WERI-Rb-1 (cell line): ENCODE measurements at regions not wholly inside any gene's neighbourhood (a gene's known extent, or its start where the extent isn't known, plus 50 kb on each side); places are given as distances from the start of the nearest gene placed in this dataset.

Source experiments
- DNase-seq: peaks from one replicate; pipeline ENCODE4 v3.0.0-alpha.2; 2020
- H3K27ac ChIP-seq: fragments of 250-450 bp; sonication (Bioruptor Pico); 2 replicates; pipeline ENCODE4 v1.5.1; 2020; ENCODE audit warnings: mild to moderate bottlenecking, moderate library complexity
- H3K27me3 ChIP-seq: fragments of 250-450 bp; sonication (Bioruptor Pico); 2 replicates; pipeline ENCODE4 v1.5.1; 2021; ENCODE audit warnings: mild to moderate bottlenecking, low read depth, moderate library complexity; ENCODE audit not compliant: insufficient read depth, severe bottlenecking
- H3K36me3 ChIP-seq: fragments of 250-450 bp; sonication (Bioruptor Pico); 2 replicates; pipeline ENCODE4 v1.5.1; 2020; ENCODE audit warnings: mild to moderate bottlenecking, moderate library complexity
- H3K4me3 ChIP-seq: 2 replicates; pipeline ENCODE4 v1.5.1; 2011; ENCODE audit warnings: low read depth, mild to moderate bottlenecking, control low read depth, low read length
- H3K9me3 ChIP-seq: fragments of 250-450 bp; sonication (Bioruptor Pico); 2 replicates; pipeline ENCODE4 v1.5.1; 2021; ENCODE audit warnings: mild to moderate bottlenecking, moderate library complexity; ENCODE audit not compliant: severe bottlenecking
- TF ChIP-seq, protein P1 (sequence below): IDR thresholded peaks from 2 replicates; pipeline ENCODE4 v1.5.1; 2011; ENCODE audit warnings: low read depth, mild to moderate bottlenecking, control low read depth, inconsistent platforms, low read length

DNA sequence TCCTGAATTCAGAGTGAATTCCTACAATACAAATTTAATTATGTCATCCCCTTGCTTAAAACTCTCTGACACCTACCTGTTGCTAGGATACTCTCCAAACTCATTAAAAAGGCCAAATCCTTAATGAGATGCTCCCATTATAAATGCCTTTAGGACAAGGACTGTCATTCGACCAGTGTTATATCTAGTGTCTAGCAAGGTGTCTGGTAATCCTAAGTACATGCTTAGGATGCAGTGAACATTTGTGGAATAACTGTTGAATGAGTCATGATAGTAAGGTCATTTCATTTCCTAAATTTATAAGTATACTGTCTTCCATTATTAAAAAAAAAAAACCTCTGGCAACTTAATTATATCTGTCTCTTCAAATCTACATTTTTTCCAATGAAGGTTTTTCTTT, 588.9 kb upstream of the NRXN1 start:
- Histone ChIP-seq H3K4me3 (no peak overlapping the region), H3K36me3 (no peaks in the 10 kb centered on the region), H3K27ac (no peak overlapping the region), H3K27me3 (no peaks in the 10 kb centered on the region), H3K9me3 (peaks cover 2% of the 10 kb centered on the region)
- DNase-seq: no peak
- TF ChIP-seq, protein P1, sequence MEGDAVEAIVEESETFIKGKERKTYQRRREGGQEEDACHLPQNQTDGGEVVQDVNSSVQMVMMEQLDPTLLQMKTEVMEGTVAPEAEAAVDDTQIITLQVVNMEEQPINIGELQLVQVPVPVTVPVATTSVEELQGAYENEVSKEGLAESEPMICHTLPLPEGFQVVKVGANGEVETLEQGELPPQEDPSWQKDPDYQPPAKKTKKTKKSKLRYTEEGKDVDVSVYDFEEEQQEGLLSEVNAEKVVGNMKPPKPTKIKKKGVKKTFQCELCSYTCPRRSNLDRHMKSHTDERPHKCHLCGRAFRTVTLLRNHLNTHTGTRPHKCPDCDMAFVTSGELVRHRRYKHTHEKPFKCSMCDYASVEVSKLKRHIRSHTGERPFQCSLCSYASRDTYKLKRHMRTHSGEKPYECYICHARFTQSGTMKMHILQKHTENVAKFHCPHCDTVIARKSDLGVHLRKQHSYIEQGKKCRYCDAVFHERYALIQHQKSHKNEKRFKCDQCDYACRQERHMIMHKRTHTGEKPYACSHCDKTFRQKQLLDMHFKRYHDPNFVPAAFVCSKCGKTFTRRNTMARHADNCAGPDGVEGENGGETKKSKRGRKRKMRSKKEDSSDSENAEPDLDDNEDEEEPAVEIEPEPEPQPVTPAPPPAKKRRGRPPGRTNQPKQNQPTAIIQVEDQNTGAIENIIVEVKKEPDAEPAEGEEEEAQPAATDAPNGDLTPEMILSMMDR: no peak

DNA sequence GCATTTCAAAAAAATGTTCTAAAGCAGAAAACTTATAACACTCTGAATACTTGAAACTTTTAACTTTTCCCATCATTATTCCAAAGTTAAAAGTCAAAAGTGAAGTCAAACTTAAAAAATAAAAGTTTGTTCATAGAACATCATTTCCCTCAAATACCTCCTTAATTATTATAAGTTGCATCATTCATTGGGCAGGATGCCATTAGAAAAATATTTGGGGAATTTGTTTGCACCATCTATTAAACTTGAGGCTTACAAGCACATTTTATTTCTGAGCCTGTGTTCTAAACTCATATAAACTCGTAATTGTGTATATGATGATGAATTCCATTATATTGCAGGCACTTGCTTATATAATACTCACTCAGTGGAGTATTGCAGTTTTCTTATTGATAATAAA, 588.0 kb upstream of the NRXN1 start:
- Histone ChIP-seq H3K36me3 (no peaks in the 10 kb centered on the region), H3K27me3 (no peaks in the 10 kb centered on the region), H3K27ac (no peak overlapping the region), H3K9me3 (peaks cover 5% of the 10 kb centered on the region), H3K4me3 (no peak overlapping the region)
- no peak for DNase-seq
- TF ChIP-seq, protein P1: no peak

DNA sequence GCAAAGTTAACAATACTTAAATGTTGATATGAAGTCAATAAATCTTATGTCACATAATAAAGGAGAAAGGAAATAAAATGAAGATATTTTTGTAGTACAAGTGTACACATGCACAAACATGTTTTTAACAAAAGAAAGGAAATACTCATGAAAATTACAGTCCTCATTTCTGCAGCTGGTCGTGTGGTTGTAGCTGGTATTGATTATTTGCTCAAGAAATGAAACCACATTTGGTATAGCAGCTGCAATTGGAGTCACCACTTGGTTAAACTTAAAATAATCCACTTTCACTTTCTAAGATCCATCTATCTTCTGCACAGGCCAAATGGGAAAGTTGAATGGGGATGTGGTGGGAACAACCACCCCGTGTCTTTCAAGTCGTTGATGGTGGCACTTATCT, 580.5 kb upstream of the NRXN1 start:
- DNase-seq: no peak
- H3K36me3 ChIP-seq: no peaks in the 10 kb centered on the region
- H3K4me3 ChIP-seq: no peak overlapping the region
- no peak overlapping the region for H3K27ac ChIP-seq
- peaks cover 15% of the 10 kb centered on the region for H3K9me3 ChIP-seq
- TF ChIP-seq, protein P1: no peak
- no peaks in the 10 kb centered on the region for H3K27me3 ChIP-seq

DNA sequence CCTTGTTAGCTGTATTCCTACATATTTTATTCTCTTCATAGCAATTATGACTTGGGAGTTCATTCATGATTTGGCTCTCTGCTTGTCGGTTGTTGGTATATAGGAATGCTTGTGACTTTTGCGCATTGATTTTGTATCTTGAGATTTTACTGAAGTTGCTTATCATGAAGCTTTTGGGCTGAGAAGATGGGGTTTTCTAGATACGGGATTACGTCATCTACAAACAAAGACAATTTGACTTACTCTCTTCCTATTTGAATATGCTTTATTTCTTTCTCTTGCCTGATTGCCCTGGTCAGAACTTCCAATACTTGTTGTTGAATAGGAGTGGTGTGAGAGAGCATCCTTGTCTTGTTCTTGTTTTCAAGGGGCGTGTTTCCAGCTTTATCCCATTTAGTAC, 569.8 kb upstream of the NRXN1 start:
- Histone ChIP-seq H3K27me3 (no peaks in the 10 kb centered on the region), H3K9me3 (no peaks in the 10 kb centered on the region), H3K36me3 (no peaks in the 10 kb centered on the region), H3K27ac (no peak overlapping the region), H3K4me3 (no peak overlapping the region)
- DNase-seq: no peak
- TF ChIP-seq, protein P1: no peak

DNA sequence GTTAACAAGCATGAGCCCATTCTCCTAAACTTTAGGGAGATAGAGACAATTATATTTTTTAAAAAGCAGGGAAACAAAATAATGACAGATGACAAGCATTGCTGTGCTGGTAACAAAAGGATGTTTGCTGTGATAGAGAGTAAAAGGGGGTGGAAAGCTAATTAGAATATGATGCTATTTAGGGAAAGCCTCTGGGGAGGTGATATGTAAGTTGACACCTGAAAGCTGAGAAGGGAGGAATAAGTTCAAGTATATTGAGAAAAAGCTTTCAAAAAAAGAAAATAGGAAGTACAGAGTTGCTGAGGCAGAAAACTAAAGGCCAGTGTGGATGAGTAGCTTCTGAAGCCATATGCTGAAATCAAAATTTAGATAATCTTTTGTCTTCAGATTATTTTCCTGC, 565.2 kb upstream of the NRXN1 start:
- Histone ChIP-seq H3K9me3 (no peaks in the 10 kb centered on the region), H3K27ac (no peak overlapping the region), H3K27me3 (no peaks in the 10 kb centered on the region), H3K4me3 (no peak overlapping the region), H3K36me3 (no peaks in the 10 kb centered on the region)
- DNase-seq: no peak
- TF ChIP-seq, protein P1: no peak

DNA sequence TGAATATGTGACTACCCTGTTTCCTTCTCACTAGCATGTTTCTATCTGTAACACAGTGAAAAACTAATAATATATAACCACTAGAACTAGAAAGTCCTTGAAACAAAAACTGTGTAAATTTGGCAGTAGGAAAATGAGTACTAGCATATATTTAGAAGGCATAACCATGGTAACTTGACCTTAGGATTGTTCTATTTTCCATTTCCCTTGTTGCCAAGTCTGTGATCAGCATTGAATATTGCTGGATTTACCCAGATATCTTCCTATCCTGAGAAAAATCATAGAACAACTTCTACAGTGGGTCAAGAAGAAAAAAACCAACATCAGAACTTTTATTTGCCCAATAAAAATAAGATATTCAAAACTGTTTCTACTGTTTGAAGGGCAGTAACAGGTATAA, 563.9 kb upstream of the NRXN1 start:
- Histone ChIP-seq H3K9me3 (no peaks in the 10 kb centered on the region), H3K27ac (no peak overlapping the region), H3K36me3 (no peaks in the 10 kb centered on the region), H3K27me3 (no peaks in the 10 kb centered on the region), H3K4me3 (no peak overlapping the region)
- no peak for DNase-seq
- TF ChIP-seq, protein P1: no peak
